NT2/D1 (cell line): ENCODE measurements at regions not wholly inside any gene's neighbourhood (a gene's known extent, or its start where the extent isn't known, plus 50 kb on each side); places are given as distances from the start of the nearest gene placed in this dataset.

Experiments used
- SUZ12 ChIP-seq: IDR thresholded peaks from 2 replicates; pipeline ENCODE4 v1.6.1; 2011; ENCODE audit not compliant: insufficient read length, insufficient read depth; ENCODE audit errors: extremely low read depth
- YY1 ChIP-seq: IDR thresholded peaks from 2 replicates; pipeline ENCODE4 v1.6.1; 2011; ENCODE audit not compliant: insufficient read length, insufficient read depth
- ZNF274 ChIP-seq: IDR thresholded peaks from 2 replicates; pipeline ENCODE4 v1.6.1; 2011; ENCODE audit warnings: mild to moderate bottlenecking, low read depth, low read length

- TF ChIP-seq YY1 (no peak), SUZ12 (no peak), ZNF274 (no peak)
Observed at GRCh38 chr10:110388687-110389052, 84.0 kb upstream of the SMNDC1 start.
